Cardiac muscle cell (in vitro differentiated cells and primary cell): ENCODE measurements at regions not wholly inside any gene's neighbourhood (a gene's known extent, or its start where the extent isn't known, plus 50 kb on each side); places are given as distances from the start of the nearest gene placed in this dataset.

ENCODE experiments used
- DNase-seq, 2 donors: peaks; one replicate each; pipeline versions ENCODE4 v3.0.0 to v3.0.0-alpha.2; 2010 to 2017; ENCODE audit warnings: low read depth in 1 of 2, low spot score in 1 of 2
- H3K27ac ChIP-seq: fragments of 200-600 bp; sonication (generic); 2 replicates; pipeline ENCODE4 v1.5.1; 2016
- H3K27me3 ChIP-seq: fragments of 200-600 bp; sonication (generic); 2 replicates; pipeline ENCODE4 v1.6.0; 2016; ENCODE audit warnings: control low read depth
- H3K36me3 ChIP-seq: fragments of 200-600 bp; sonication (generic); 2 replicates; pipeline ENCODE4 v1.5.1; 2016; ENCODE audit warnings: control low read depth
- H3K4me1 ChIP-seq: fragments of 200-600 bp; sonication (generic); 2 replicates; pipeline ENCODE4 v1.8.1; 2017; ENCODE audit warnings: low read depth, mild to moderate bottlenecking, mixed run types
- H3K4me3 ChIP-seq: fragments of 200-600 bp; sonication (generic); 2 replicates; pipeline ENCODE4 v1.5.1; 2016; ENCODE audit warnings: mild to moderate bottlenecking
- H3K9me3 ChIP-seq: fragments of 200-600 bp; sonication (generic); 2 replicates; pipeline ENCODE4 v1.5.1; 2017; ENCODE audit warnings: low read depth, mild to moderate bottlenecking, control low read depth
- TF ChIP-seq, protein P1 (sequence below): IDR thresholded peaks from 2 replicates; pipeline ENCODE4 v1.5.1; 2012; ENCODE audit warnings: low read depth, mild to moderate bottlenecking, low read length

DNA sequence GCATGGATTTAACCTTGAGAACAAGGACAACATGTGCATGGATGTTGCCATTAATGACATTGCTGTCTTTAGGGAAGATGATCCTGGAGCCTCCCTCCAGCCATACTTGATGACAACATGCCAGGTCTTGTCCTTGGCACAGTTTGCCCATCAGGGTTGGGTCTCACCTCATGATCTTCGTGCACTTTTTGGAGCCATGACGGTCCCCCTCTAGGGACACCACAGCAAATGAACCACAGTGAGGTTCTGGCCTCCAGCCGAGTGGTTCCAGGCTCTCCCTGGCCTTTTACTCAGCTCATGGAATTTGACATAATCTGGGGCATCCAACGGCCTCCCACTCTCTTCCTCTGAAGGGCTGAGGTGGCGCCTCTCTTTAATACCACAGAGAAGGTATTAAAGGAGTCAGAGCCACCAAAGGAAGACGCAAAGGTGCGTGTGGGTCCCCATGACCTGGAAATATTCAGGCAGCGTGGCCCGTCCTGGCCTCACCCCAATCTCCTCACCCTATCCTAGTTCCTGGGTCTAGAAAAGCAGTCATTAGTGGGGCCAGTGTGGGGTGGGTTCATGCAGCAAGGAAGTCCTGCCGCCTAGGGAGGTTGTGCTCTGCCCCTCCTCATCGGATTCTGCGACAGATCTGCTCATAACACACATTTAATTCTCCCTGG lies 184.8 kb downstream of the CXCL12 start:
- no peaks in the 10 kb centered on the region for H3K36me3 ChIP-seq
- no peak for DNase-seq

DNA sequence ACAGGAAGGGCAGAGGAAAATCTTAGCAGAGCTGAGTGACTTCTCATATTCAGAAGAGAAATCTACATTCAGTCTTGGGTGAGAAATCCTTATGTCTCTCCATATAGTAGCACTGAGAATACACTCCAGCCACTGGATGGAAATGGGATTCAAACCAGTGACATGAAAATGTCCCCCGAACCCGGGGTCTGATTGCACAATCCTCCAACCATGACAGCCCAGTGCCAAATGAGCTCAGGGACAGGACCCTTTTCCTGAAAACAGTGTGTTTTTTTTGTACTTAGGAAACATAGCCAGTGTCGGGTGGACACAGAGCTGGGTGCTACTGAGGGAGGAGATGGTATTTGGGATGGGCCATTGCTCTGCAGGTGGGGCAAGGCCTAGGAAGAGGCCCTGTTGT lies 185.6 kb downstream of the CXCL12 start:
- no peaks in the 10 kb centered on the region for H3K9me3 ChIP-seq
- H3K4me1 ChIP-seq = peaks cover 21% of the 10 kb centered on the region
- TF ChIP-seq, protein P1, sequence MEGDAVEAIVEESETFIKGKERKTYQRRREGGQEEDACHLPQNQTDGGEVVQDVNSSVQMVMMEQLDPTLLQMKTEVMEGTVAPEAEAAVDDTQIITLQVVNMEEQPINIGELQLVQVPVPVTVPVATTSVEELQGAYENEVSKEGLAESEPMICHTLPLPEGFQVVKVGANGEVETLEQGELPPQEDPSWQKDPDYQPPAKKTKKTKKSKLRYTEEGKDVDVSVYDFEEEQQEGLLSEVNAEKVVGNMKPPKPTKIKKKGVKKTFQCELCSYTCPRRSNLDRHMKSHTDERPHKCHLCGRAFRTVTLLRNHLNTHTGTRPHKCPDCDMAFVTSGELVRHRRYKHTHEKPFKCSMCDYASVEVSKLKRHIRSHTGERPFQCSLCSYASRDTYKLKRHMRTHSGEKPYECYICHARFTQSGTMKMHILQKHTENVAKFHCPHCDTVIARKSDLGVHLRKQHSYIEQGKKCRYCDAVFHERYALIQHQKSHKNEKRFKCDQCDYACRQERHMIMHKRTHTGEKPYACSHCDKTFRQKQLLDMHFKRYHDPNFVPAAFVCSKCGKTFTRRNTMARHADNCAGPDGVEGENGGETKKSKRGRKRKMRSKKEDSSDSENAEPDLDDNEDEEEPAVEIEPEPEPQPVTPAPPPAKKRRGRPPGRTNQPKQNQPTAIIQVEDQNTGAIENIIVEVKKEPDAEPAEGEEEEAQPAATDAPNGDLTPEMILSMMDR = no peak
- no peaks in the 10 kb centered on the region for H3K36me3 ChIP-seq
- no peak overlapping the region for H3K4me3 ChIP-seq
- H3K27me3 ChIP-seq = no peaks in the 10 kb centered on the region
- DNase-seq = no peak
- H3K27ac ChIP-seq = no peak overlapping the region

More for the DNA sequence above, 184.8 kb downstream of the CXCL12 start:
- Histone ChIP-seq H3K4me1 (peaks cover 12% of the 10 kb centered on the region), H3K27me3 (no peaks in the 10 kb centered on the region), H3K4me3 (no peak overlapping the region), H3K27ac (no peak overlapping the region), H3K9me3 (no peaks in the 10 kb centered on the region)
- TF ChIP-seq, protein P1 = no peak

DNA sequence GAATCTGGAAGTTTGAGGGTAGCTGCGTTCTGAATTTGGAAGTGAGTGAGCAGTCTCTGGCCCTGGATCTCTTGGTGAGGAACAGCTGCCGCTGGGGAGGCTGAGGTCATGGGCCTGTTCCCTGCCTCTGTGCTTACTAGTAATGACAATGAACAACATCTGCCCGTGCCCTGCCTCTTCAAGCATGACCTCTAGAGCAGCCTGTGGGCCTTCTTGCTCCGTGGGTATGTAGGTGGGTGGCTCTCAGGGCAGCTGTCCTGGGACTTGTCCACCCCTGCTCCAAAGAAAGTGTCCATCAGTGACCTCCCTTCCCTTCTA lies 186.2 kb downstream of the CXCL12 start:
- no peaks in the 10 kb centered on the region for H3K9me3 ChIP-seq

DNA sequence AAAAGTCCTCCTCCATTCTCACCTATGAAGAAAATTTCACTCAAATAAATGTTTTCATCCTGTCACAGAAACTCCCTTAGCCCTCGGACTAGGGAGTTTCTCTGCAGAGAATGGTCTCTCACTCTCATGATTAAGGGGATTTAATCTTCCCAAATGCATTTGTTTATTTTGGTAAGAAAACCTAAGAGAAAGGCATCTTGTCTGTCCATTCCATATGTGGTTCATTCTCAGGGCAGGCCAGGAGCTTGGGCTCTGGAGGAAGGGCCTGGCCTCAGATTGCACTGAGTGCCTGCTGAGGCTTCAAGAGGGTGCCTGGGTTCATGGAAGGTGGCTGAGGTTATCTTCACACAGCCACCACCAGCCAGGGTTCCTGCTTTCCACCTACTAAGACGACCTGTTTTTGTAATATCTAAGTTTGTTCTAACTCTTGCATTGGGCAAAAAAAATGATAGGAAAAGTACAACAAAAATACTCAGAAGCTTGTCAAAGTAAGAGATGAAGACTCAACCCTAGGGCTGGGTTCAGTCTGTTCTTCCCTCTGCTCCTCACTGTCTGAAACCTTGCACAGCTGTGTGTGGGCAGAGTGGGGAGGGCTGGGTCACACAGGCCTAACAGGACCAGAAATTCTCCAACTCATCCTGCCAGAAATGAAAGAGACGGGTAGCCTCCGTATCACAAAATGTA lies 186.7 kb downstream of the CXCL12 start:
- Histone ChIP-seq H3K27ac (no peak overlapping the region), H3K27me3 (no peaks in the 10 kb centered on the region), H3K36me3 (no peaks in the 10 kb centered on the region), H3K9me3 (no peaks in the 10 kb centered on the region), H3K4me1 (peaks cover 30% of the 10 kb centered on the region), H3K4me3 (no peak overlapping the region)
- TF ChIP-seq, protein P1 = no peak
- DNase-seq = peak in 1 of 2 donors; percentile 19

More for the DNA sequence above, 186.2 kb downstream of the CXCL12 start:
- H3K36me3 ChIP-seq = no peaks in the 10 kb centered on the region
- no peak for DNase-seq
- no peak overlapping the region for H3K27ac ChIP-seq
- H3K4me3 ChIP-seq = no peak overlapping the region
- H3K27me3 ChIP-seq = no peaks in the 10 kb centered on the region
- TF ChIP-seq, protein P1 = no peak
- peaks cover 26% of the 10 kb centered on the region for H3K4me1 ChIP-seq

DNA sequence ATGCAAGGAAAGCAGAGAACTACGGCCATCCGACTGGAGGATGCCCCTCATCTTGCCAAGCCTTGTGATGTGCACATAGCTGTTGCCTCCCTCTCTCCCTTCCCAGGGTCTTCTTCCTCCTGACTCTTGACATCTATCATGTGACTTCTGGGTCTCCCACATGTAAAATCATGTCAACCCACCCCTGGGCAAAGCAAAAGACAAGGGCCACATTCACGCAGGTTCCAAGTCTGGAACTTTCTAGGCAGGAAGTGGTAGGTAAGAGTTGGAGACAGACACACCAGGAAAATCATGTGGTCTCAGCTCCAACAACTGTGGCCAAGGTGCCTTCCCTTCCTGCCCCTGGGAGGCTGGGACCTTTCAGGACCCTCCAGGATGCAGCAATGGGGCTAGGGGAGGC lies 187.3 kb downstream of the CXCL12 start:
- Histone ChIP-seq H3K4me1 (peaks cover 34% of the 10 kb centered on the region), H3K9me3 (no peaks in the 10 kb centered on the region), H3K27ac (no peak overlapping the region), H3K27me3 (no peaks in the 10 kb centered on the region), H3K4me3 (no peak overlapping the region), H3K36me3 (no peaks in the 10 kb centered on the region)
- TF ChIP-seq, protein P1 = no peak
- DNase-seq = no peak
